ENCODE measurements at regions not wholly inside any gene's neighbourhood (a gene's known extent, or its start where the extent isn't known, plus 50 kb on each side); places are given as distances from the start of the nearest gene placed in this dataset.

DNA sequence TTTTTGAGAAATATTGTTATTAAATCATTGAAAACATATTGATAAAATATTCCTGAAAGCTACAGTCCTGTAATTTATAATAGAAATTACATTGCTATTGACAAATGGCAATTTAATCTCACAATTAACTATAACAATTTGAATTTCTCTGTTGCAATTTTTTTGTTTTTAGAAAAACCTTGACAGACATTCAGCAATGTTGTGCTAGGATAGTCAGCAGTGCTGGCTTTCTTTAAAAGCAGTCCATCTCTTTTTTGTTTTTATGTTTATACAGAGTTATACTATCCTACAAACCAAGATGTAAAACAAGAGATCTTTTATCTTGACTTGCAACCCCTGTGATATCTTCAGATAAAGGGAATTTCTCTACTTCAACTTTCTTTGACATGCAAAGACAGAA lies 93.1 kb downstream of the TUSC7 start:
- TF ChIP-seq EZH2phosphoT487 (IDR thresholded peaks at IDR 0.05; ENCODE audit: borderline replicate concordance, low read depth) (no peak), FOSL2 (IDR thresholded peaks at IDR 0.05; ENCODE audit: borderline replicate concordance, low read depth) (no peak), SMC3 (IDR thresholded peaks at IDR 0.05; ENCODE audit: low read depth, low read length) (no peak), RAD21 (IDR thresholded peaks at IDR 0.05; ENCODE audit: low read length) (no peak)
- TF ChIP-seq, protein P1, sequence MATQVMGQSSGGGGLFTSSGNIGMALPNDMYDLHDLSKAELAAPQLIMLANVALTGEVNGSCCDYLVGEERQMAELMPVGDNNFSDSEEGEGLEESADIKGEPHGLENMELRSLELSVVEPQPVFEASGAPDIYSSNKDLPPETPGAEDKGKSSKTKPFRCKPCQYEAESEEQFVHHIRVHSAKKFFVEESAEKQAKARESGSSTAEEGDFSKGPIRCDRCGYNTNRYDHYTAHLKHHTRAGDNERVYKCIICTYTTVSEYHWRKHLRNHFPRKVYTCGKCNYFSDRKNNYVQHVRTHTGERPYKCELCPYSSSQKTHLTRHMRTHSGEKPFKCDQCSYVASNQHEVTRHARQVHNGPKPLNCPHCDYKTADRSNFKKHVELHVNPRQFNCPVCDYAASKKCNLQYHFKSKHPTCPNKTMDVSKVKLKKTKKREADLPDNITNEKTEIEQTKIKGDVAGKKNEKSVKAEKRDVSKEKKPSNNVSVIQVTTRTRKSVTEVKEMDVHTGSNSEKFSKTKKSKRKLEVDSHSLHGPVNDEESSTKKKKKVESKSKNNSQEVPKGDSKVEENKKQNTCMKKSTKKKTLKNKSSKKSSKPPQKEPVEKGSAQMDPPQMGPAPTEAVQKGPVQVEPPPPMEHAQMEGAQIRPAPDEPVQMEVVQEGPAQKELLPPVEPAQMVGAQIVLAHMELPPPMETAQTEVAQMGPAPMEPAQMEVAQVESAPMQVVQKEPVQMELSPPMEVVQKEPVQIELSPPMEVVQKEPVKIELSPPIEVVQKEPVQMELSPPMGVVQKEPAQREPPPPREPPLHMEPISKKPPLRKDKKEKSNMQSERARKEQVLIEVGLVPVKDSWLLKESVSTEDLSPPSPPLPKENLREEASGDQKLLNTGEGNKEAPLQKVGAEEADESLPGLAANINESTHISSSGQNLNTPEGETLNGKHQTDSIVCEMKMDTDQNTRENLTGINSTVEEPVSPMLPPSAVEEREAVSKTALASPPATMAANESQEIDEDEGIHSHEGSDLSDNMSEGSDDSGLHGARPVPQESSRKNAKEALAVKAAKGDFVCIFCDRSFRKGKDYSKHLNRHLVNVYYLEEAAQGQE (IDR thresholded peaks at IDR 0.05; ENCODE audit: low read depth, low read length) = no peak
